CD4-positive, alpha-beta T cell (primary cell): ENCODE measurements at regions not wholly inside any gene's neighbourhood (a gene's known extent, or its start where the extent isn't known, plus 50 kb on each side); places are given as distances from the start of the nearest gene placed in this dataset.

Experiments used
- ATAC-seq: fragments of 200-7000 bp; cut with Tn5 transposase; one replicate; pipeline ENCODE4 v1.10.0; 2022; ENCODE audit warnings: mild to moderate bottlenecking; ENCODE audit not compliant: poor library complexity
- CTCF ChIA-PET: fragments of 350-600 bp; sonication (Branson Sonifier 250); formaldehyde crosslinking; loops from one replicate; lab custom pipeline; 2021; ENCODE audit warnings: antibody characterized with exemption, inconsistent platforms; lab: Charles Lee
- POLR2A ChIA-PET: fragments of 350-600 bp; sonication (Branson Sonifier 250); formaldehyde crosslinking; loops from one replicate; lab custom pipeline; 2021; ENCODE audit warnings: antibody characterized with exemption, inconsistent platforms; lab: Charles Lee
- DNase-seq, 14 experiments: peaks; one replicate each; pipeline ENCODE4 v3.0.0-alpha.2; 2013 to 2020; ENCODE audit warnings: mixed read lengths in 2 of 14
- H3K27ac ChIP-seq, 2 donors: one replicate each; pipeline versions ENCODE4 v1.5.1 to v1.7.0; 2013; ENCODE audit warnings: low read length in 2 of 2, low read depth in 1 of 2, mild to moderate bottlenecking in 1 of 2
- H3K27me3 ChIP-seq, 2 experiments: 1 replicate in 1 of 2; 2 replicates in 1 of 2; pipeline versions ENCODE4 v1.6.1 to v1.7.0; 2013; ENCODE audit warnings: low read length in 2 of 2, control low read depth in 1 of 2, mild to moderate bottlenecking in 1 of 2, moderate library complexity in 1 of 2; ENCODE audit not compliant: insufficient read depth in 2 of 2, control insufficient read depth in 1 of 2
- H3K36me3 ChIP-seq: one replicate; pipeline ENCODE4 v1.6.1; 2013; ENCODE audit warnings: low read length, control low read depth; ENCODE audit not compliant: insufficient read depth
- H3K4me1 ChIP-seq: one replicate; pipeline ENCODE4 v1.6.1; 2013; ENCODE audit warnings: low read length, control low read depth; ENCODE audit not compliant: insufficient read depth
- H3K4me3 ChIP-seq: one replicate; pipeline ENCODE4 v1.5.1; 2013; ENCODE audit warnings: mild to moderate bottlenecking, low read length, moderate library complexity
- H3K9me3 ChIP-seq, 2 experiments: 1 replicate in 1 of 2; 2 replicates in 1 of 2; pipeline versions ENCODE4 v1.6.1 to v1.7.0; 2013; ENCODE audit warnings: low read length in 2 of 2, mild to moderate bottlenecking in 2 of 2, control low read depth in 1 of 2, moderate library complexity in 1 of 2; ENCODE audit not compliant: control insufficient read depth in 1 of 2, insufficient read depth in 1 of 2
- H3K27ac Mint-ChIP-seq: one replicate; pipeline ENCODE4 v1.8.0; 2020; ENCODE audit warnings: mixed read lengths
- H3K27me3 Mint-ChIP-seq: one replicate; pipeline ENCODE4 v1.8.0; 2021; ENCODE audit warnings: mixed read lengths
- H3K36me3 Mint-ChIP-seq: one replicate; pipeline ENCODE4 v1.8.0; 2021; ENCODE audit warnings: low read depth, mixed read lengths
- H3K4me1 Mint-ChIP-seq: one replicate; pipeline ENCODE4 v1.8.0; 2021; ENCODE audit warnings: low read depth, mixed read lengths
- H3K4me3 Mint-ChIP-seq: one replicate; pipeline ENCODE4 v1.8.0; 2020; ENCODE audit warnings: mild to moderate bottlenecking, mixed read lengths
- H3K9me3 Mint-ChIP-seq: one replicate; pipeline ENCODE4 v1.8.0; 2020; ENCODE audit warnings: mixed read lengths
- intact Hi-C, 2 experiments: fragments of 100-400 bp; cut with DNase I in 1 of 2; cut with micrococcal nuclease in 1 of 2; formaldehyde crosslinking; loops; one replicate each; pipeline versions ENCODE4 v1.15.1 to v1.9.0; 2023 to 2025; cut with DNase I, micrococcal nuclease
- TF ChIP-seq, protein P1 (sequence below): fragments of 200-600 bp; IDR thresholded peaks from one replicate; pipeline ENCODE4 v1.8.0; 2022; ENCODE audit warnings: antibody characterized with exemption, mild to moderate bottlenecking

DNA sequence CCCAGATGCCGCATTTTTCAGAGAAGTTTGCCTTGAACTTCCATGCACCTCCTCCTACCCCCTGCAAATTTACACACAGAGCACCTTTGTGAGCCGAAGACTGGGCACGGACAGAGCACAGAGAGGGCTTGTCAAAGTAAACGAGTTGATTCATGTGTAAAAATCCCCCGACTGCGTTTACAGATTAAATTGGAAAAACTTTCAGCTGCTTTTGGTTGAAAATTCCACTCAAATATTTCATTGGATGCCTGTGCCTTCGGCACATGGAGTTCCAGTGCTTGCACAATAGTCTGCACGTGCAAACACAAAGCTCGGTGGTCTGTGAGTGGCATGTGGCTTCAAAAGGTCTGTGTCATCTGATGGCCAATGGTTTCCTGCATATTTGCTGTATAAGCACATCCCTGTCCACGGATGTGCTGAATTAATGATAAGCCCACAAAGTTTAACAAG, 177.5 kb downstream of the SETD4 start:
- H3K27ac ChIP-seq, result no peak overlapping the region
- H3K4me3 Mint-ChIP-seq, result no peak overlapping the region
- peaks cover 0 to 6% of the 10 kb centered on the region in 2 experiments for H3K9me3 ChIP-seq
- H3K27ac Mint-ChIP-seq, result no peak overlapping the region
- CTCF ChIA-PET, result no interaction called here
- H3K4me1 ChIP-seq, result no peaks in the 10 kb centered on the region
- no peaks in the 10 kb centered on the region for H3K36me3 ChIP-seq
- POLR2A ChIA-PET, result no interaction called here
- H3K27me3 Mint-ChIP-seq, result peaks cover 31% of the 10 kb centered on the region
- intact Hi-C loops, result no loop called here
- DNase-seq (no peak), ATAC-seq (no peak)
- H3K36me3 Mint-ChIP-seq, result no peaks in the 10 kb centered on the region
- H3K4me3 ChIP-seq, result no peak overlapping the region
- H3K27me3 ChIP-seq, result peaks cover 3 to 6% of the 10 kb centered on the region in 2 experiments
- TF ChIP-seq, protein P1, sequence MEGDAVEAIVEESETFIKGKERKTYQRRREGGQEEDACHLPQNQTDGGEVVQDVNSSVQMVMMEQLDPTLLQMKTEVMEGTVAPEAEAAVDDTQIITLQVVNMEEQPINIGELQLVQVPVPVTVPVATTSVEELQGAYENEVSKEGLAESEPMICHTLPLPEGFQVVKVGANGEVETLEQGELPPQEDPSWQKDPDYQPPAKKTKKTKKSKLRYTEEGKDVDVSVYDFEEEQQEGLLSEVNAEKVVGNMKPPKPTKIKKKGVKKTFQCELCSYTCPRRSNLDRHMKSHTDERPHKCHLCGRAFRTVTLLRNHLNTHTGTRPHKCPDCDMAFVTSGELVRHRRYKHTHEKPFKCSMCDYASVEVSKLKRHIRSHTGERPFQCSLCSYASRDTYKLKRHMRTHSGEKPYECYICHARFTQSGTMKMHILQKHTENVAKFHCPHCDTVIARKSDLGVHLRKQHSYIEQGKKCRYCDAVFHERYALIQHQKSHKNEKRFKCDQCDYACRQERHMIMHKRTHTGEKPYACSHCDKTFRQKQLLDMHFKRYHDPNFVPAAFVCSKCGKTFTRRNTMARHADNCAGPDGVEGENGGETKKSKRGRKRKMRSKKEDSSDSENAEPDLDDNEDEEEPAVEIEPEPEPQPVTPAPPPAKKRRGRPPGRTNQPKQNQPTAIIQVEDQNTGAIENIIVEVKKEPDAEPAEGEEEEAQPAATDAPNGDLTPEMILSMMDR, result no peak
- no peaks in the 10 kb centered on the region for H3K4me1 Mint-ChIP-seq
- no peaks in the 10 kb centered on the region for H3K9me3 Mint-ChIP-seq

DNA sequence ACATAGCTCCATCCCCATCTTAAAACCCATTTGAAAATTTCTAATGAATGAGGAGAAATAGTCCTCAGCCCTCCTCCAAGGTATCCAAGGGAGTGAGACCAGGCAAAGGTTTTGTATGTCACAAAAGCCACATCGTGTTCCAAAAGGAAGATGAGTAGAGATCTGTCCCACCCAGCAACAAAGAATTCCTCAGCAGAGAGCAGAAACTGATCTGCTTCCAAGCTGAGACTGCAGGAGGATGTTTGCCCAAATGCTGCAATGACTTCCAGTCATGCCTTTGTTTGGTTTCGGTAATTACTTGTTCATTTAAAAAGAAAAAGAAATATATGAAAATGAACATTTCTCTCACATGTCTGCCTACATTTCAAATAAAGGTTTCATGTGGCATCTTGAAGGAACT, 186.9 kb downstream of the SETD4 start:
- no peaks in the 10 kb centered on the region for H3K36me3 ChIP-seq
- POLR2A ChIA-PET, result no interaction called here
- no peak overlapping the region for H3K4me3 ChIP-seq
- TF ChIP-seq, protein P1, result no peak
- Mint-ChIP-seq H3K9me3 (no peaks in the 10 kb centered on the region), H3K4me1 (no peaks in the 10 kb centered on the region), H3K27me3 (peaks cover 53% of the 10 kb centered on the region), H3K36me3 (no peaks in the 10 kb centered on the region), H3K27ac (no peak overlapping the region), H3K4me3 (no peak overlapping the region)
- H3K4me1 ChIP-seq, result no peaks in the 10 kb centered on the region
- H3K27ac ChIP-seq, result no peak overlapping the region
- no peaks in the 10 kb centered on the region for H3K9me3 ChIP-seq
- H3K27me3 ChIP-seq, result peaks cover 4% of the 10 kb centered on the region in 2 experiments
- CTCF ChIA-PET, result no interaction called here
- intact Hi-C loops, result no loop called here
- ATAC-seq (no peak), DNase-seq (no peak)

DNA sequence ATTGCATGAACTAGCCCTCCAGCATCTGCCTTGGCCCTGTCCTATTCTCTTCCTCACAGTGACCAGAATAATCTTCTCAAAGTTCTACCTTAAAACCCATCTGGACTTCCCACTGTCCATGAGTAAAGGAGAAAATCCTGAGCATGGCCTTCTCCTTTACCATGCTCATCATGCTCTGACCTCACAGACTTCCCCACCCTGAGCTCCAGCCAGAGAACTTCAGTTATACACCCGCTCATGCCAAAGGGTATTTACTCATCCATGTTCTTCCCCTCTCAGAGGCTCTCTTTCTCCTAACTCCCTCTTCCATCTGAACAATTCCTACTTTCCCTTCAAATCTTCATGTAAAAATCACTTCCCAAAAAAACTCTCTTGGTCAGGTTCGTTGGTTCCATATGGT, 188.4 kb downstream of the SETD4 start:
- POLR2A ChIA-PET, result no interaction called here
- intact Hi-C loops, result no loop called here
- H3K4me3 ChIP-seq, result no peak overlapping the region
- H3K36me3 ChIP-seq, result no peaks in the 10 kb centered on the region
- ATAC-seq (no peak), DNase-seq (no peak)
- H3K27me3 ChIP-seq, result peaks cover 2 to 4% of the 10 kb centered on the region in 2 experiments
- H3K36me3 Mint-ChIP-seq, result no peaks in the 10 kb centered on the region
- H3K4me3 Mint-ChIP-seq, result no peak overlapping the region
- no peaks in the 10 kb centered on the region for H3K4me1 ChIP-seq
- CTCF ChIA-PET, result no interaction called here
- H3K27me3 Mint-ChIP-seq, result peaks cover 43% of the 10 kb centered on the region
- H3K9me3 ChIP-seq, result no peaks in the 10 kb centered on the region
- no peaks in the 10 kb centered on the region for H3K4me1 Mint-ChIP-seq
- no peak overlapping the region for H3K27ac ChIP-seq
- no peaks in the 10 kb centered on the region for H3K9me3 Mint-ChIP-seq
- TF ChIP-seq, protein P1, result no peak
- no peak overlapping the region for H3K27ac Mint-ChIP-seq
